ENCODE measurements at regions not wholly inside any gene's neighbourhood (a gene's known extent, or its start where the extent isn't known, plus 50 kb on each side); places are given as distances from the start of the nearest gene placed in this dataset.

DNA sequence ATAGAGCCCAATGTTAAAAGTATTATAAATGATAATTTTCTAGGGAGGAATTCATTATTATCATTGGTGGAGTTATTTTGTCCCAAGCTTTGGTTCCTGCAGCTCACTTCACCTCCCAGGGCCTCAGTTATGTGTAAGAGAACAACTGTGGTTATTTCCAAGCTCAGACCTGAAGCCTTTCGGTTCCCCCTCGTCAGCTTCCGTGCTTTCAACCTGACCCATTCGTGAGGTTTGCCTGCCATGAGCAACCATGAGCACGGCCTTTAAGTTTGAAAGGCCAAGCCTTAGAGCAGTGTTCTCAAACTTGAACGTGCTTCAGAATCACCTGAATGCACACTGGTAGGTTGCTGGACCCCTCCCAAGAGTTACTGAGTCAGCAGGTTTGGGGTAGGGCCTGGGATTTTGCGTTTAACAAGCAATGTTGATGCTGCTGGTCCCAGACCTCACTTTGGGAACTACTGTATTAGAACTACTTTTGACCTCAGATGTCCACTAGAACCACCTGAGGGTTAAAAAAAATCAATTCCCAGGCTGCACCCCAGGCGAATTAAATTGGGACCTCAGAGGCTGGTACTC, 133.0 kb upstream of the PRMT8 start:
- POLR2A ChIA-PET, result no interaction called here
- H3K36me3 Mint-ChIP-seq (ENCODE audit: low read depth), result no peaks in the 10 kb centered on the region
- TF ChIP-seq, protein P1, sequence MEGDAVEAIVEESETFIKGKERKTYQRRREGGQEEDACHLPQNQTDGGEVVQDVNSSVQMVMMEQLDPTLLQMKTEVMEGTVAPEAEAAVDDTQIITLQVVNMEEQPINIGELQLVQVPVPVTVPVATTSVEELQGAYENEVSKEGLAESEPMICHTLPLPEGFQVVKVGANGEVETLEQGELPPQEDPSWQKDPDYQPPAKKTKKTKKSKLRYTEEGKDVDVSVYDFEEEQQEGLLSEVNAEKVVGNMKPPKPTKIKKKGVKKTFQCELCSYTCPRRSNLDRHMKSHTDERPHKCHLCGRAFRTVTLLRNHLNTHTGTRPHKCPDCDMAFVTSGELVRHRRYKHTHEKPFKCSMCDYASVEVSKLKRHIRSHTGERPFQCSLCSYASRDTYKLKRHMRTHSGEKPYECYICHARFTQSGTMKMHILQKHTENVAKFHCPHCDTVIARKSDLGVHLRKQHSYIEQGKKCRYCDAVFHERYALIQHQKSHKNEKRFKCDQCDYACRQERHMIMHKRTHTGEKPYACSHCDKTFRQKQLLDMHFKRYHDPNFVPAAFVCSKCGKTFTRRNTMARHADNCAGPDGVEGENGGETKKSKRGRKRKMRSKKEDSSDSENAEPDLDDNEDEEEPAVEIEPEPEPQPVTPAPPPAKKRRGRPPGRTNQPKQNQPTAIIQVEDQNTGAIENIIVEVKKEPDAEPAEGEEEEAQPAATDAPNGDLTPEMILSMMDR (IDR thresholded peaks at IDR 0.05), result no peak

DNA sequence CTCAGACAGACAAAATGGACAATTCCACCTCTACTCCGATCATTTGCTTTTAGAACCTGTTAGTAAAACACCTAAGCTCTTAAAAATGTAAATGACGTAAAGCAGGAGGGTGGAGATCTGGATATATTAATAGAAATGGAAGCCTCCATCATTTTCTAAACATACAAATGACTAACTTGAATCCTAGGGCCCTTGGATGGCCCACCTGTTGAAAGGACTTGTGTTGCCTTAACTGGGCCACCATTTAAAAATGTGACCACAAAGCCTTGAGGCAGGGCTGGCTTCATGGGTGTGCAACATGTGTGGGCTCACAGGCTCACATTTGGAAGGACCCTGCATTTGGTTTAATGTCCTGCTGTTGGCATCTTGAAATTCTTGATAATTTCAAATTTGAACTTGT, 131.5 kb upstream of the PRMT8 start:
- Histone ChIP-seq H3K27me3 (ENCODE audit: control insufficient read depth in 1 of 2, insufficient read depth in 2 of 2, low read length in 2 of 2) (peaks cover 6% of the 10 kb centered on the region in 2 experiments), H3K36me3 (ENCODE audit: insufficient read depth, low read length) (no peaks in the 10 kb centered on the region), H3K4me1 (ENCODE audit: insufficient read depth, low read length) (no peaks in the 10 kb centered on the region), H3K4me3 (ENCODE audit: low read length) (no peak overlapping the region), H3K9me3 (ENCODE audit: control insufficient read depth in 1 of 2, insufficient read depth in 1 of 2, low read length in 2 of 2) (no peaks in the 10 kb centered on the region), H3K27ac (ENCODE audit: low read depth in 1 of 2, low read length in 2 of 2) (no peak overlapping the region)
- Mint-ChIP-seq H3K27ac (no peak overlapping the region), H3K27me3 (peaks cover 35% of the 10 kb centered on the region), H3K4me3 (no peak overlapping the region), H3K36me3 (ENCODE audit: low read depth) (no peaks in the 10 kb centered on the region), H3K9me3 (no peaks in the 10 kb centered on the region), H3K4me1 (ENCODE audit: low read depth) (no peaks in the 10 kb centered on the region)
- intact Hi-C loops (cut with DNase I, micrococcal nuclease), result no loop called here
- ChIA-PET CTCF (no interaction called here), POLR2A (no interaction called here)
- TF ChIP-seq, protein P1 (IDR thresholded peaks at IDR 0.05), result no peak
- no peak for DNase-seq
- ATAC-seq (ENCODE audit: poor library complexity), result no peak

More for the DNA sequence above, 133.0 kb upstream of the PRMT8 start:
- Mint-ChIP-seq H3K27me3 (peaks cover 30% of the 10 kb centered on the region), H3K4me3 (no peak overlapping the region), H3K27ac (no peak overlapping the region), H3K4me1 (ENCODE audit: low read depth) (no peaks in the 10 kb centered on the region), H3K9me3 (no peaks in the 10 kb centered on the region)
- Histone ChIP-seq H3K27ac (ENCODE audit: low read depth in 1 of 2, low read length in 2 of 2) (no peak overlapping the region), H3K27me3 (ENCODE audit: control insufficient read depth in 1 of 2, insufficient read depth in 2 of 2, low read length in 2 of 2) (peaks cover 0 to 2% of the 10 kb centered on the region in 2 experiments), H3K36me3 (ENCODE audit: insufficient read depth, low read length) (no peaks in the 10 kb centered on the region), H3K9me3 (ENCODE audit: control insufficient read depth in 1 of 2, insufficient read depth in 1 of 2, low read length in 2 of 2) (no peaks in the 10 kb centered on the region), H3K4me3 (ENCODE audit: low read length) (no peak overlapping the region), H3K4me1 (ENCODE audit: insufficient read depth, low read length) (no peaks in the 10 kb centered on the region)
- intact Hi-C loops (cut with DNase I, micrococcal nuclease), result no loop called here
- CTCF ChIA-PET, result no interaction called here
- no peak for DNase-seq
- no peak for ATAC-seq (ENCODE audit: poor library complexity)

DNA sequence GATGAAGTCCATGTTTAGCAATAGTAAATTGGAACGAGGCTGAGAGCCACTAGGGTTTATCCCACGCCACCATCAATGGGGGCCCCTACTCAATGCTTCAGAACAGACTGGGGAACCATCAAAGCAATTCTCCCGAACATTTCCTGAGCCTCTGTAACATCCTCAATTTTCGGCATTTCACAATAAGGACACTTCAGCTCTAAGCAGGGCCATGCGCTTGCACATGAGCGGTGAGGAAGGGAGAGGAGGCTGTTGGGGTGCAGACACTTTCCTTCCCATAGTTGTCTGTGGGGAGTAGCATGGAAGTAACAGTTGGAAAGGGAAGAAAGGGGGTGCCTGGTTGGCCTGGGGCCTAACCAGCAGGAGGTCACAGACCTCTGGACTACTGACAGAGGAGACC, 129.9 kb upstream of the PRMT8 start:
- H3K36me3 Mint-ChIP-seq (ENCODE audit: low read depth), result no peaks in the 10 kb centered on the region
- POLR2A ChIA-PET, result no interaction called here

More for the DNA sequence above, 129.9 kb upstream of the PRMT8 start:
- Mint-ChIP-seq H3K27ac (no peak overlapping the region), H3K27me3 (peaks cover 46% of the 10 kb centered on the region), H3K4me3 (no peak overlapping the region), H3K4me1 (ENCODE audit: low read depth) (no peaks in the 10 kb centered on the region), H3K9me3 (no peaks in the 10 kb centered on the region)
- Histone ChIP-seq H3K36me3 (ENCODE audit: insufficient read depth, low read length) (no peaks in the 10 kb centered on the region), H3K4me1 (ENCODE audit: insufficient read depth, low read length) (no peaks in the 10 kb centered on the region), H3K27ac (ENCODE audit: low read depth in 1 of 2, low read length in 2 of 2) (no peak overlapping the region), H3K4me3 (ENCODE audit: low read length) (no peak overlapping the region), H3K9me3 (ENCODE audit: control insufficient read depth in 1 of 2, insufficient read depth in 1 of 2, low read length in 2 of 2) (no peaks in the 10 kb centered on the region), H3K27me3 (ENCODE audit: control insufficient read depth in 1 of 2, insufficient read depth in 2 of 2, low read length in 2 of 2) (peaks cover 17 to 18% of the 10 kb centered on the region in 2 experiments)
- CTCF ChIA-PET, result no interaction called here
- TF ChIP-seq, protein P1 (IDR thresholded peaks at IDR 0.05), result no peak
- no peak for ATAC-seq (ENCODE audit: poor library complexity)
- intact Hi-C loops (cut with DNase I, micrococcal nuclease), result no loop called here
- DNase-seq, result no peak

Data from CD4-positive, alpha-beta T cell (primary cell).